Stimulated activated CD4-positive, alpha-beta T cell treated with anti-CD3 and anti-CD28 coated beads, Interleukin-4, amount 100 ng/mL, for 48 hours (primary cell): ENCODE measurements at regions not wholly inside any gene's neighbourhood (a gene's known extent, or its start where the extent isn't known, plus 50 kb on each side); places are given as distances from the start of the nearest gene placed in this dataset.
"Not testable (repeated sequence)": the region's sequence is repeated elsewhere in the genome, so short reads cannot be mapped to it uniquely, and the experiment has no call there.

Experiments
- DNase-seq, 2 donors: peaks; one replicate each; pipeline ENCODE4 v3.0.0-alpha.2; 2020; ENCODE audit warnings: low read depth in 2 of 2

- DNase-seq, result no peak
Observed at GRCh38 chr6:145110109-145110508, 625.2 kb downstream of the EPM2A start.

GRCh38 chr6:145111407-145111806 lies 623.9 kb downstream of the EPM2A start:
- DNase-seq, result not testable (repeated sequence)

- DNase-seq, result no peak
Observed at GRCh38 chr6:145112711-145113148, 622.6 kb downstream of the EPM2A start.

- DNase-seq, result no peak
Observed at GRCh38 chr6:145115638-145116037, 619.7 kb downstream of the EPM2A start.

- DNase-seq, result no peak
Observed at GRCh38 chr6:145116591-145117178, 618.6 kb downstream of the EPM2A start.

- no peak for DNase-seq
Observed at GRCh38 chr6:145118224-145118623, 617.1 kb downstream of the EPM2A start.

- DNase-seq, result no peak
Observed at GRCh38 chr6:145119081-145119480, 616.2 kb downstream of the EPM2A start.

GRCh38 chr6:145132709-145133108 lies 602.6 kb downstream of the EPM2A start:
- DNase-seq, result no peak

GRCh38 chr6:145135702-145136101 lies 599.6 kb downstream of the EPM2A start:
- no peak for DNase-seq

GRCh38 chr6:145137425-145137824 lies 597.9 kb downstream of the EPM2A start:
- no peak for DNase-seq

- no peak for DNase-seq
Observed at GRCh38 chr6:145138469-145139139, 596.7 kb downstream of the EPM2A start.

- DNase-seq, result no peak
Observed at GRCh38 chr6:145139140-145139850, 596.0 kb downstream of the EPM2A start.

- DNase-seq, result no peak
Observed at GRCh38 chr6:145139895-145140294, 595.4 kb downstream of the EPM2A start.

- no peak for DNase-seq
Observed at GRCh38 chr6:145141572-145141971, 593.7 kb downstream of the EPM2A start.

GRCh38 chr6:145142958-145143357 lies 592.4 kb downstream of the EPM2A start:
- no peak for DNase-seq

- no peak for DNase-seq
Observed at GRCh38 chr6:145143379-145143778, 591.9 kb downstream of the EPM2A start.

GRCh38 chr6:145147559-145147958 lies 587.8 kb downstream of the EPM2A start:
- no peak for DNase-seq

- DNase-seq, result no peak
Observed at GRCh38 chr6:145147981-145148749, 587.2 kb downstream of the EPM2A start.

GRCh38 chr6:145148776-145149175 lies 586.5 kb downstream of the EPM2A start:
- DNase-seq, result no peak

GRCh38 chr6:145151624-145152023 lies 583.7 kb downstream of the EPM2A start:
- no peak for DNase-seq

- DNase-seq, result no peak
Observed at GRCh38 chr6:145153495-145153894, 581.8 kb downstream of the EPM2A start.

- no peak for DNase-seq
Observed at GRCh38 chr6:145155411-145155810, 579.9 kb downstream of the EPM2A start.
